Activated CD8-positive, alpha-beta T cell treated with anti-CD3 and anti-CD28 coated beads for 36 hours (primary cell): ENCODE measurements at regions not wholly inside any gene's neighbourhood (a gene's known extent, or its start where the extent isn't known, plus 50 kb on each side); places are given as distances from the start of the nearest gene placed in this dataset.

ENCODE experiments used
- ATAC-seq: fragments of 200-7000 bp; cut with Tn5 transposase; one replicate; pipeline ENCODE4 v1.10.0; 2021; ENCODE audit warnings: mild to moderate bottlenecking, moderate library complexity
- CTCF ChIA-PET: fragments of 350-600 bp; sonication (Branson Sonifier 250); formaldehyde crosslinking; loops from one replicate; lab custom pipeline; 2021; ENCODE audit warnings: antibody characterized with exemption; lab: Charles Lee
- POLR2A ChIA-PET: fragments of 350-600 bp; sonication (Branson Sonifier 250); formaldehyde crosslinking; loops from one replicate; lab custom pipeline; 2021; ENCODE audit warnings: antibody characterized with exemption; lab: Charles Lee
- DNase-seq: peaks from one replicate; pipeline ENCODE4 v3.0.0-alpha.2; 2020
- H3K27ac Mint-ChIP-seq: one replicate; pipeline ENCODE4 v1.8.0; 2021; ENCODE audit warnings: mild to moderate bottlenecking, mixed read lengths
- H3K27me3 Mint-ChIP-seq: one replicate; pipeline ENCODE4 v1.8.0; 2021; ENCODE audit warnings: mixed read lengths
- H3K36me3 Mint-ChIP-seq: one replicate; pipeline ENCODE4 v1.8.0; 2021; ENCODE audit warnings: low read depth, mixed read lengths
- H3K4me1 Mint-ChIP-seq: one replicate; pipeline ENCODE4 v1.8.0; 2021; ENCODE audit warnings: low read depth, mixed read lengths
- H3K4me3 Mint-ChIP-seq: one replicate; pipeline ENCODE4 v1.8.0; 2021; ENCODE audit warnings: mild to moderate bottlenecking, moderate library complexity, mixed read lengths
- H3K9me3 Mint-ChIP-seq: one replicate; pipeline ENCODE4 v1.8.0; 2021; ENCODE audit warnings: mixed read lengths
- CTCF ChIP-seq: fragments of 200-600 bp; IDR thresholded peaks from one replicate; pipeline ENCODE4 v1.8.0; 2022; ENCODE audit warnings: antibody characterized with exemption, mild to moderate bottlenecking
- intact Hi-C: fragments of 100-400 bp; cut with micrococcal nuclease; formaldehyde crosslinking; loops from one replicate; pipeline ENCODE4 v1.10.0; 2022

- ATAC-seq (no peak), DNase-seq (no peak)
- H3K9me3 Mint-ChIP-seq, result no peaks in the 10 kb centered on the region
- TF ChIP-seq CTCF, result no peak
- no peak overlapping the region for H3K27ac Mint-ChIP-seq
- H3K4me3 Mint-ChIP-seq, result no peak overlapping the region
- no peaks in the 10 kb centered on the region for H3K4me1 Mint-ChIP-seq
- ChIA-PET POLR2A (no interaction called here), CTCF (no interaction called here)
- H3K27me3 Mint-ChIP-seq, result peaks cover 1% of the 10 kb centered on the region
- intact Hi-C loops, result no loop called here
- H3K36me3 Mint-ChIP-seq, result no peaks in the 10 kb centered on the region
Observed at GRCh38 chr18:78836838-78837237, 142.8 kb upstream of the SALL3 start.

DNA sequence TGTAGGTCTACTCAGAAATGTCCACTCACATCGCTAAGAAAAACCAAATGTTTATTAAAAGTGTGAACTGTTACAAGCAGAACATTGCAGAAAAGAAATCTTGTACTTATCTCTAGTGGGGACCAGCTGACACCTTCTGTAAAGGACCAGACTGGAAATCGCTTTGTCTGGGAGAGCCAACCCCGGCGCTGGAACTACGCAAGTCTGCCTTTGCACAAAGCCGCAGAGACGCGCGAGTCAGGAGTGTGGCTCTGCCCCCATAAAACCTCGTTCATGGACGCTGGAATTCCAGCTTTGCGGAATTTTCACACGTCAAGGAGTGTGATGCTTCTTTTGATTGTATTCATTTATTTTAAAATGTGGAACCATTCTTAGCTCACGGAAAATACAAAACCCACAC lies 141.9 kb upstream of the SALL3 start:
- peaks cover 1% of the 10 kb centered on the region for H3K27me3 Mint-ChIP-seq
- H3K4me1 Mint-ChIP-seq, result no peaks in the 10 kb centered on the region
- no peak for TF ChIP-seq CTCF
- H3K27ac Mint-ChIP-seq, result no peak overlapping the region
- CTCF ChIA-PET, result no interaction called here
- DNase-seq (no peak), ATAC-seq (no peak)
- no peaks in the 10 kb centered on the region for H3K9me3 Mint-ChIP-seq
- POLR2A ChIA-PET, result no interaction called here
- H3K36me3 Mint-ChIP-seq, result no peaks in the 10 kb centered on the region
- H3K4me3 Mint-ChIP-seq, result no peak overlapping the region
- intact Hi-C loops, result no loop called here

DNA sequence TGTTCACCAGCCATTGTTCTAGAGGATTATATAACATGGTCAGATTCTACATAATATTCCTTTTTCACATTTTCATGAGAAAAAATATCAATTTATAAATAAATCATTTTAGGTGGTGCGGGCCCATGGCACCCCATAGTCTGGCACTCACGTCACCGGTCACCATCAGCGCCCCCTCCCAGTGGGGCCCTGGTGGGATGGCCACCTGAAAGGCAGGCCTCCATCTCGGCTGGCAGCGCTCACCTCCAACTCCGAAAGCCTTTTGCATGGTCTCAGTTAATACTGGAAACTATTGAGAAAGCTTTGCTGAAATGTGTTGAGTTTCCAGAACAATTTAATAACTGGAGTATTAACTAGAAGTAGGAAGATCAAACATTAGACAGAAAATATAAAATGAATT lies 141.4 kb upstream of the SALL3 start:
- H3K36me3 Mint-ChIP-seq, result no peaks in the 10 kb centered on the region
- ChIA-PET POLR2A (interaction anchor here (0.6 kb wide), 1 partner anchor 25 kb away, joined by 4 read pairs; no protein-coding TSS in a partner anchor), CTCF (no interaction called here)
- TF ChIP-seq CTCF, result no peak
- no peaks in the 10 kb centered on the region for H3K9me3 Mint-ChIP-seq
- intact Hi-C loops, result no loop called here
- no peak overlapping the region for H3K27ac Mint-ChIP-seq
- peaks cover 1% of the 10 kb centered on the region for H3K27me3 Mint-ChIP-seq
- no peak overlapping the region for H3K4me3 Mint-ChIP-seq
- ATAC-seq (no peak), DNase-seq (no peak)
- no peaks in the 10 kb centered on the region for H3K4me1 Mint-ChIP-seq

DNA sequence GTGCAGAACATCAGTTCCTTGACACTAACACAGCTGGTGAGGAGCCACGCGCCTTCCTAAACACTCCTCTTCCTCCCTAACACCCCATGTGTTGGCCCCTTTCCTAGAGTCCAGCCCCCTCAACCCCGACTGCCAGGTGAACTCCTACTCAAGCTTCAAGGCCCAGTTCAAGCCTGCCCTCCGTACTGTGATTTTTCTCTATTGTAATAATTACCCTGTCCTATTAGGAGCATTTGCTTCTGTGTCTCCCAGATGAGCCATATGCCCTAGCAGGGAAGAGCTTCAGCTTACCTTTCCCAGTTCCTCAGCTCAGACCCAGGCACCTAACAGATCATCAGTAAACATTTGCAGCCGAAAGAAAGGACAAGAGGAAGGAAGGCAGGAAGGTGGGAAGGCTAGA lies 130.6 kb upstream of the SALL3 start:
- peaks cover 21% of the 10 kb centered on the region for H3K9me3 Mint-ChIP-seq
- H3K27me3 Mint-ChIP-seq, result peaks cover 10% of the 10 kb centered on the region
- no peak overlapping the region for H3K27ac Mint-ChIP-seq
- intact Hi-C loops, result no loop called here
- TF ChIP-seq CTCF, result no peak
- POLR2A ChIA-PET, result no interaction called here
- DNase-seq (no peak), ATAC-seq (no peak)
- H3K4me1 Mint-ChIP-seq, result no peaks in the 10 kb centered on the region
- H3K36me3 Mint-ChIP-seq, result no peaks in the 10 kb centered on the region
- CTCF ChIA-PET, result interaction anchor here (1.2 kb wide), 1 partner anchor 27 kb away, joined by 5 read pairs; no protein-coding TSS in a partner anchor
- no peak overlapping the region for H3K4me3 Mint-ChIP-seq

DNA sequence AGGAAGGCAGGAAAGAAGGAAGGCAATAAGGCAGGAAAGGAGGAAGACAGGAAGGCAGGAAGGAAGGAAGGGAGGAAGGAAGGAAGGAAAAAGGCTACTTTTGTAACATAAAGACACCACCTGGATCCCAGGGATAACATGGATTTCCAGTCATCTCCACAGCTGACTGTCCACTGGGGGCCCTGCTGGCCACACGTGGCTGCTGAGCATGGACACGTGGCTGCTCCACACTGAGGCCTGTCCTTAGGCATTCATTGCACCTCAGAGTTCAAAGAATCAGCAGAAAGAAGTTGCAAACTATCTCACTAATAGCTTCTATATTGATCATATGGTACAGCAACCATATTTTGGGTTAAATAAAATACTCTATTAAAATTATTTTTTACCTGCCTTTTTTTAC lies 130.2 kb upstream of the SALL3 start:
- H3K4me1 Mint-ChIP-seq, result no peaks in the 10 kb centered on the region
- peaks cover 10% of the 10 kb centered on the region for H3K27me3 Mint-ChIP-seq
- DNase-seq (no peak), ATAC-seq (no peak)
- no peaks in the 10 kb centered on the region for H3K36me3 Mint-ChIP-seq
- ChIA-PET CTCF (interaction anchor here (1.2 kb wide), 1 partner anchor 27 kb away, joined by 5 read pairs; no protein-coding TSS in a partner anchor), POLR2A (no interaction called here)
- peaks cover 21% of the 10 kb centered on the region for H3K9me3 Mint-ChIP-seq
- intact Hi-C loops, result no loop called here
- no peak overlapping the region for H3K27ac Mint-ChIP-seq
- TF ChIP-seq CTCF, result no peak
- no peak overlapping the region for H3K4me3 Mint-ChIP-seq
